ENCODE measurements at regions not wholly inside any gene's neighbourhood (a gene's known extent, or its start where the extent isn't known, plus 50 kb on each side); places are given as distances from the start of the nearest gene placed in this dataset.
"Not testable (repeated sequence)": the region's sequence is repeated elsewhere in the genome, so short reads cannot be mapped to it uniquely, and the experiment has no call there.

- H3K9ac ChIP-seq (ENCODE audit: low read depth, low read length); H2AFZ ChIP-seq (replicated peaks; ENCODE audit: low read length, poor library complexity); H3K23ac ChIP-seq (ENCODE audit: low read depth, low read length); POLR2A ChIA-PET (ENCODE audit: unreplicated experiment); H3K9me3 ChIP-seq (ENCODE audit: control insufficient read depth, insufficient read depth, low read length); H2BK20ac ChIP-seq (ENCODE audit: low read depth, low read length); H3K27me3 ChIP-seq (ENCODE audit: control insufficient read depth, insufficient read depth, low read length); H4K8ac ChIP-seq (ENCODE audit: low read depth in 2 of 2, low read length in 2 of 2); dilution Hi-C loops (cut with HindIII; ENCODE audit: low sequenced_read_pairs, unreplicated experiment); H2BK5ac ChIP-seq (ENCODE audit: low read depth, low read length, poor library complexity, severe bottlenecking); BruUV-seq (replicated peaks); H4K91ac ChIP-seq (ENCODE audit: insufficient read depth, low read depth, low read length); H3K79me1 ChIP-seq (ENCODE audit: low read depth in 1 of 2, low read length in 2 of 2); intact Hi-C loops (cut with micrococcal nuclease); H2BK15ac ChIP-seq (ENCODE audit: low read depth, low read length); H2AK5ac ChIP-seq (ENCODE audit: low read depth, low read length); H3K18ac ChIP-seq (ENCODE audit: low read depth, low read length); CTCF ChIA-PET; H3K9me1 ChIP-seq (ENCODE audit: insufficient read depth, low read length); H3K36me3 ChIP-seq (ENCODE audit: control insufficient read depth, insufficient read depth, low read length); H2BK120ac ChIP-seq (ENCODE audit: low read depth, low read length); H3K4me3 ChIP-seq (ENCODE audit: insufficient read depth, low read depth, low read length); H4K5ac ChIP-seq (ENCODE audit: low read depth, low read length); H3K56ac ChIP-seq (ENCODE audit: extremely low read depth, insufficient read depth, low read length); H3K4me1 ChIP-seq (ENCODE audit: control insufficient read depth, insufficient read depth, low read length); H3K14ac ChIP-seq (replicated peaks; ENCODE audit: low read depth, low read length); H2AK9ac ChIP-seq (replicated peaks; ENCODE audit: low read depth, low read length, poor library complexity); in situ Hi-C loops (cut with MboI; ENCODE audit: low sequenced_read_pairs); H3K4me2 ChIP-seq (ENCODE audit: low read depth, low read length); H3K27ac ChIP-seq (ENCODE audit: insufficient read depth, low read length); H4K20me1 ChIP-seq (ENCODE audit: insufficient read depth, low read length); H3K4ac ChIP-seq (ENCODE audit: low read depth, low read length): not testable (repeated sequence)
- ATAC-seq (ENCODE audit: low read depth) (peak; percentile 53; the same call in 1 of the 2 replicates), DNase-seq (peak; percentile 18)
- WGBS, 2 experiments (ENCODE audit: extremely low coverage in 2 of 2, insufficient read length in 1 of 2) = no CpG with 5 or more reads among the region's 69 CpGs
Measured at GRCh38 chr17:34039759-34040555, 215.1 kb upstream of the CCL2 start.

Measured in IMR-90 (cell line).